IMR-90 (cell line): ENCODE measurements at regions not wholly inside any gene's neighbourhood (a gene's known extent, or its start where the extent isn't known, plus 50 kb on each side); places are given as distances from the start of the nearest gene placed in this dataset.

Experiments used
- FOS ChIP-seq: fragments of 150-350 bp; IDR thresholded peaks from 2 replicates; pipeline ENCODE4 v1.6.1; 2016; ENCODE audit warnings: low read depth, low read length
- RFX5 ChIP-seq: IDR thresholded peaks from 2 replicates; pipeline ENCODE4 v1.8.0; 2012; ENCODE audit warnings: low read depth, mild to moderate bottlenecking, low read length, moderate library complexity

GRCh38 chr3:77825001-77825827 is 785.3 kb downstream of the ROBO2 start:
- TF ChIP-seq FOS (no peak), RFX5 (no peak)
